Ishikawa (cell line): ENCODE measurements at regions not wholly inside any gene's neighbourhood (a gene's known extent, or its start where the extent isn't known, plus 50 kb on each side); places are given as distances from the start of the nearest gene placed in this dataset.

Experiments
- CEBPB ChIP-seq: IDR thresholded peaks from 2 replicates; pipeline ENCODE4 v1.6.1; 2012
- EP300 ChIP-seq: IDR thresholded peaks from 2 replicates; pipeline ENCODE4 v1.6.1; 2012; ENCODE audit warnings: borderline replicate concordance
- FOXM1 ChIP-seq: IDR thresholded peaks from 2 replicates; pipeline ENCODE4 v1.6.1; 2012; ENCODE audit warnings: low read depth, borderline replicate concordance
- MAX ChIP-seq: IDR thresholded peaks from 2 replicates; pipeline ENCODE4 v1.6.1; 2012
- NFIC ChIP-seq: IDR thresholded peaks from 2 replicates; pipeline ENCODE4 v1.6.1; 2012
- RAD21 ChIP-seq: IDR thresholded peaks from 2 replicates; pipeline ENCODE4 v1.6.1; 2012; ENCODE audit warnings: low read depth
- REST ChIP-seq: IDR thresholded peaks from 2 replicates; pipeline ENCODE4 v1.6.1; 2012; ENCODE audit warnings: low read depth, mild to moderate bottlenecking
- YY1 ChIP-seq: IDR thresholded peaks from 2 replicates; pipeline ENCODE4 v1.6.1; 2012; ENCODE audit warnings: low read depth

GRCh38 chr6:141370438-141370837, 762.3 kb upstream of the GJE1 start:
- TF ChIP-seq YY1 (no peak), RAD21 (no peak), CEBPB (no peak), NFIC (no peak), FOXM1 (no peak), REST (no peak), MAX (no peak), EP300 (no peak)
